T-cell (primary cell): ENCODE measurements at regions not wholly inside any gene's neighbourhood (a gene's known extent, or its start where the extent isn't known, plus 50 kb on each side); places are given as distances from the start of the nearest gene placed in this dataset.

Experiments
- ATAC-seq, 4 experiments: fragments of 200-7000 bp in 3 of 4; fragments of 150-1000 bp in 1 of 4; cut with Tn5 transposase; replicated peaks in 1 of 4; 1 replicate in 3 of 4; 2 replicates in 1 of 4; pipeline ENCODE4 v1.10.0; 2021; ENCODE audit warnings: moderate library complexity in 3 of 4, mild to moderate bottlenecking in 2 of 4, moderate number of reproducible peaks in 1 of 4
- CTCF ChIA-PET, 2 donors: fragments of 300-600 bp; sonication (Branson Sonifier 250); formaldehyde crosslinking; loops; one replicate each; lab custom pipeline; 2022; ENCODE audit warnings: antibody characterized with exemption in 2 of 2; lab: Charles Lee
- POLR2A ChIA-PET, 2 donors: fragments of 300-600 bp; sonication (Branson Sonifier 250); formaldehyde crosslinking; loops; one replicate each; lab custom pipeline; 2022; ENCODE audit warnings: antibody characterized with exemption in 2 of 2; lab: Charles Lee
- DNase-seq, 35 experiments: peaks; one replicate each; pipeline versions ENCODE4 v3.0.0 to v3.0.0-alpha.2; 2013 to 2023
- H3K27ac ChIP-seq: one replicate; pipeline ENCODE4 v1.5.1; 2013; ENCODE audit warnings: low read length
- H3K27me3 ChIP-seq, 2 experiments: replicated peaks in 1 of 2; 1 replicate in 1 of 2; 2 replicates in 1 of 2; pipeline versions ENCODE4 v1.6.1 to v1.7.0; 2013; ENCODE audit warnings: low read length in 1 of 2, mixed read lengths in 1 of 2; ENCODE audit not compliant: control insufficient read depth in 2 of 2, insufficient read depth in 2 of 2; ENCODE audit errors: extremely low read depth in 1 of 2
- H3K36me3 ChIP-seq, 2 donors: 1 replicate in 1 of 2; 2 replicates in 1 of 2; pipeline versions ENCODE4 v1.6.1 to v1.7.0; 2013; ENCODE audit warnings: low read length in 1 of 2; ENCODE audit not compliant: control insufficient read depth in 2 of 2, insufficient read depth in 1 of 2; ENCODE audit errors: extremely low read depth in 1 of 2
- H3K4me1 ChIP-seq, 2 experiments: 1 replicate in 1 of 2; 2 replicates in 1 of 2; pipeline versions ENCODE4 v1.6.1 to v1.7.0; 2013; ENCODE audit warnings: low read length in 2 of 2, mixed read lengths in 1 of 2; ENCODE audit not compliant: insufficient read depth in 2 of 2, control insufficient read depth in 1 of 2; ENCODE audit errors: extremely low read depth in 1 of 2
- H3K4me3 ChIP-seq, 2 donors: 1 replicate in 1 of 2; 2 replicates in 1 of 2; pipeline versions ENCODE4 v1.5.1 to v1.7.0; 2013; ENCODE audit warnings: mild to moderate bottlenecking in 2 of 2, low read length in 1 of 2, moderate library complexity in 1 of 2; ENCODE audit not compliant: control insufficient read depth in 1 of 2; ENCODE audit errors: extremely low read depth in 1 of 2
- H3K9me3 ChIP-seq: 2 replicates; pipeline ENCODE4 v1.7.0; 2013
- H3K27ac Mint-ChIP-seq, 2 donors: one replicate each; pipeline ENCODE4 v1.8.0; 2020 to 2021; ENCODE audit warnings: mild to moderate bottlenecking in 2 of 2, mixed read lengths in 2 of 2
- H3K27me3 Mint-ChIP-seq, 2 donors: one replicate each; pipeline ENCODE4 v1.8.0; 2021 to 2022; ENCODE audit warnings: mixed read lengths in 2 of 2
- H3K36me3 Mint-ChIP-seq: one replicate; pipeline ENCODE4 v1.8.0; 2021; ENCODE audit warnings: mixed read lengths
- H3K4me1 Mint-ChIP-seq, 3 donors: one replicate each; pipeline ENCODE4 v1.8.0; 2020 to 2022; ENCODE audit warnings: mixed read lengths in 3 of 3, mild to moderate bottlenecking in 1 of 3
- H3K4me3 Mint-ChIP-seq, 3 donors: one replicate each; pipeline ENCODE4 v1.8.0; 2020 to 2022; ENCODE audit warnings: mild to moderate bottlenecking in 3 of 3, mixed read lengths in 3 of 3, moderate library complexity in 3 of 3
- H3K9me3 Mint-ChIP-seq, 3 donors: one replicate each; pipeline ENCODE4 v1.8.0; 2020 to 2022; ENCODE audit warnings: mixed read lengths in 3 of 3
- WGBS: methylation state at CpG from one replicate; pipeline ENCODE4 v1.1.5; 2013; ENCODE audit warnings: missing lambda C conversion rate; ENCODE audit not compliant: insufficient coverage; 5-methylcytosine and 5-hydroxymethylcytosine counted together

DNA sequence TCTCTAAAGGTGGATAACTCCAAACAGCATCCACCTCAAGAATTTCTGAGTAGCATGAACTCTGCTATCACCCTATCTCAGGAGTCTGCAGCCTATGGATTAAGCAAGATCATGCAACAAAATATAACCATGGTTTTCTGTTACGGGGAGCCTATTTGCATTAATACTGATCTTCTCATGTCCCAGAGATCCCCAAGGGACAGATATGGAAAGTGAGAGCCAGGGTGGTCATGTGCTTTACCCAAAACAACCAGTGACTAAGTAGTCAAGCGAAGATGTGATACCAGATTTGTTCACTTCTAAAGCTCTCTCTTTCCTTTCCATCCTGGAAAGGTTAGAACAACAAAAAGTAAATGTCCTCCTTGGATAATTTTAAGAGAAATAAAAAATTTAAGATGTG, 125.1 kb downstream of the PRRX1 start:
- H3K27ac Mint-ChIP-seq = no peak overlapping the region
- peaks cover 2 to 4% (median 2%) of the 10 kb centered on the region in 3 donors for H3K9me3 Mint-ChIP-seq
- H3K4me3 Mint-ChIP-seq = no peak overlapping the region
- no peaks in the 10 kb centered on the region for H3K4me1 Mint-ChIP-seq
- H3K9me3 ChIP-seq = no peaks in the 10 kb centered on the region
- DNase-seq = no peak
- ChIA-PET POLR2A (no interaction called here), CTCF (no interaction called here)
- no peak overlapping the region for H3K4me3 ChIP-seq
- H3K4me1 ChIP-seq = no peaks in the 10 kb centered on the region
- ATAC-seq = no peak
- peaks cover 3 to 4% of the 10 kb centered on the region in 2 donors for H3K27me3 Mint-ChIP-seq
- H3K36me3 ChIP-seq = no peaks in the 10 kb centered on the region
- H3K27me3 ChIP-seq = peaks cover 0 to 2% of the 10 kb centered on the region in 2 experiments
- no peak overlapping the region for H3K27ac ChIP-seq
- H3K36me3 Mint-ChIP-seq = no peaks in the 10 kb centered on the region
- WGBS = no CpG with 5 or more reads among the region's 2 CpGs

GRCh38 chr1:170790175-170790574, 126.2 kb downstream of the PRRX1 start:
- H3K9me3 Mint-ChIP-seq = peaks cover 0 to 4% (median 0%) of the 10 kb centered on the region in 3 donors
- H3K4me1 Mint-ChIP-seq = no peaks in the 10 kb centered on the region
- POLR2A ChIA-PET = no interaction called here
- Histone ChIP-seq H3K27ac (no peak overlapping the region), H3K27me3 (peaks cover 0 to 2% of the 10 kb centered on the region in 2 experiments), H3K36me3 (no peaks in the 10 kb centered on the region), H3K4me3 (no peak overlapping the region), H3K9me3 (no peaks in the 10 kb centered on the region), H3K4me1 (no peaks in the 10 kb centered on the region)
- ATAC-seq (no peak), DNase-seq (no peak)
- no CpG with 5 or more reads among the region's 2 CpGs for WGBS
- CTCF ChIA-PET = interaction anchor here in 1 of 2 donors (0.8 kb wide), 1 partner anchor 9 kb away, joined by 4 read pairs; no protein-coding TSS in a partner anchor
- peaks cover 3 to 4% of the 10 kb centered on the region in 2 donors for H3K27me3 Mint-ChIP-seq
- no peak overlapping the region for H3K4me3 Mint-ChIP-seq
- no peaks in the 10 kb centered on the region for H3K36me3 Mint-ChIP-seq
- no peak overlapping the region for H3K27ac Mint-ChIP-seq

DNA sequence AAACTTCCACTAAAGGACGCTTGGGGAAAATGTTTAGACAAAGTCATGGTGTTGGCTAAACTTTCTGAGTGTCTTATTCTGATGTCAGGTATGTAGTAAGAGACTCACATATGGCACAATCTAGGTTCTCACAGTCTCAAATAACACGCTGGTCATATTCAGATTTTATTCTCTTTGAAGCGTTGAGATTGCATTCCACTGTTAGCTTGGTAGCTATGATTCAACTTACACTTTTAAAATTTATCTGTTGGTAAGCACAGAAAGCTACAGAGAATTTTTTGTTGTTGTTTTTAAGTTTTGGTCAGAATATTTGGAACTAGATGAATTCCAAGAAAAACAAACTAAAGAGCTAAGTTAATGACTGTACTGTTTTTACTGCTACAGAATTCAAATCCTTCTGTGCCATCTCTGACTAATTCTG, 126.7 kb downstream of the PRRX1 start:
- no peak overlapping the region for H3K4me3 Mint-ChIP-seq
- no peaks in the 10 kb centered on the region for H3K4me1 Mint-ChIP-seq
- Histone ChIP-seq H3K4me1 (no peaks in the 10 kb centered on the region), H3K36me3 (no peaks in the 10 kb centered on the region), H3K9me3 (no peaks in the 10 kb centered on the region), H3K27ac (no peak overlapping the region), H3K27me3 (peaks cover 0 to 2% of the 10 kb centered on the region in 2 experiments), H3K4me3 (no peak overlapping the region)
- no peak for ATAC-seq
- H3K9me3 Mint-ChIP-seq = peaks cover 0 to 4% (median 0%) of the 10 kb centered on the region in 3 donors
- peaks cover 3 to 4% of the 10 kb centered on the region in 2 donors for H3K27me3 Mint-ChIP-seq
- POLR2A ChIA-PET = no interaction called here
- no peak for DNase-seq
- no peak overlapping the region for H3K27ac Mint-ChIP-seq
- WGBS = no CpG with 5 or more reads among the region's 3 CpGs
- no peaks in the 10 kb centered on the region for H3K36me3 Mint-ChIP-seq
- CTCF ChIA-PET = interaction anchor here in 1 of 2 donors (0.8 kb wide), 1 partner anchor 10 kb away, joined by 4 read pairs; no protein-coding TSS in a partner anchor

DNA sequence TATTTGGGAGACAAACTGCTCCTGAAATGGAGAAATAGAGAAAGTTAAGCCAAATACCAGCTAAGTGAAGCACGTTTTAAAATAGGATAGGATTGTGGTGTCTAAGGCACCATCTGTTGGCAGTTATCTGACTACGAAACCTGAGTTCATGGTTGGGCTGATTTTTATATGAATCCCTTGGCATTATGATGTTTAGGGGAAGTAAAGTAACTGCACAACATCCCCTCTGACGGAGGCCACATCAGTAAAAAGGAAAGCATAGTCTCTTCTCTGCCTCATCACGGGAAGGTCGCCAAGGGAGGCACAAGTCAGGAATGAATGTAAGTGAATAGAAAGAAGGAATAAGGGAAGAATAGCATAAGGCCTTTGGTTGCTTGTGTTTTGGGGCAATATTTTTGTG, 128.0 kb downstream of the PRRX1 start:
- no peak overlapping the region for H3K4me3 Mint-ChIP-seq
- WGBS = 45% methylated on average over 1 of the region's 5 CpGs
- CTCF ChIA-PET = no interaction called here
- H3K27ac Mint-ChIP-seq = no peak overlapping the region
- H3K4me1 Mint-ChIP-seq = no peaks in the 10 kb centered on the region
- H3K36me3 Mint-ChIP-seq = no peaks in the 10 kb centered on the region
- H3K36me3 ChIP-seq = no peaks in the 10 kb centered on the region
- H3K9me3 Mint-ChIP-seq = peaks cover 0 to 4% (median 0%) of the 10 kb centered on the region in 3 donors
- no peak overlapping the region for H3K27ac ChIP-seq
- H3K9me3 ChIP-seq = no peaks in the 10 kb centered on the region
- H3K4me3 ChIP-seq = no peak overlapping the region
- no peak for DNase-seq
- H3K27me3 ChIP-seq = peaks cover 0 to 2% of the 10 kb centered on the region in 2 experiments
- H3K4me1 ChIP-seq = no peaks in the 10 kb centered on the region
- H3K27me3 Mint-ChIP-seq = peaks cover 0 to 5% of the 10 kb centered on the region in 2 donors
- POLR2A ChIA-PET = no interaction called here
- ATAC-seq = no peak

DNA sequence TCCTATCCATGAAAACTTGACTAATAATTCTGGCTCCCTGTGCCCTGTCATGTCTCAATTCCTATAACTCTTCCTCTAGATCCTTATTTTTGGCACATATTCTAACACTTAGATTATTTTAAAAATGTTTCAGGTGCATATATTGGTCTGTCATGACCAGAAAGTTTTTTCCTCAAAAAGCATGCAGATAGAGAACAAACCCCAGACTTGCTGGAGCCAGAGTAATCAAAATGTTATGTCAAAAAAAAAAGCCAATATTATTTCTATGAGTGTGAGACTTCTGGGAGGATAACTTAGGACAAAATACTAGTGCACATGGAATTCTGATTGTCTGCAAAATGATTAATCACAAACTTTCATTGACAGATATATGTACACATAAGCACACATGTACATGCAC, 135.1 kb upstream of the MROH9 start:
- Histone ChIP-seq H3K27me3 (no peaks in the 10 kb centered on the region), H3K4me3 (no peak overlapping the region), H3K9me3 (no peaks in the 10 kb centered on the region), H3K27ac (no peak overlapping the region), H3K36me3 (no peaks in the 10 kb centered on the region), H3K4me1 (no peaks in the 10 kb centered on the region)
- Mint-ChIP-seq H3K36me3 (no peaks in the 10 kb centered on the region), H3K27me3 (peaks cover 0 to 8% of the 10 kb centered on the region in 2 donors), H3K9me3 (no peaks in the 10 kb centered on the region), H3K27ac (no peak overlapping the region), H3K4me3 (no peak overlapping the region), H3K4me1 (no peaks in the 10 kb centered on the region)
- ATAC-seq (no peak), DNase-seq (no peak)
- POLR2A ChIA-PET = no interaction called here
- CTCF ChIA-PET = no interaction called here

- Histone ChIP-seq H3K27ac (no peak overlapping the region), H3K27me3 (no peaks in the 10 kb centered on the region), H3K4me3 (no peak overlapping the region), H3K4me1 (no peaks in the 10 kb centered on the region), H3K36me3 (no peaks in the 10 kb centered on the region), H3K9me3 (no peaks in the 10 kb centered on the region)
- no peak overlapping the region for H3K4me3 Mint-ChIP-seq
- peaks cover 0 to 8% of the 10 kb centered on the region in 2 donors for H3K27me3 Mint-ChIP-seq
- H3K9me3 Mint-ChIP-seq = no peaks in the 10 kb centered on the region
- CTCF ChIA-PET = no interaction called here
- ATAC-seq (no peak), DNase-seq (no peak)
- no CpG with 5 or more reads among the region's 6 CpGs for WGBS
- no peaks in the 10 kb centered on the region for H3K4me1 Mint-ChIP-seq
- POLR2A ChIA-PET = no interaction called here
- H3K27ac Mint-ChIP-seq = no peak overlapping the region
- H3K36me3 Mint-ChIP-seq = no peaks in the 10 kb centered on the region
Measured at GRCh38 chr1:170800812-170801211, 134.5 kb upstream of the MROH9 start.

- ATAC-seq (no peak), DNase-seq (no peak)
- no peaks in the 10 kb centered on the region for H3K4me1 Mint-ChIP-seq
- Histone ChIP-seq H3K27me3 (no peaks in the 10 kb centered on the region), H3K4me3 (no peak overlapping the region), H3K9me3 (no peaks in the 10 kb centered on the region), H3K36me3 (no peaks in the 10 kb centered on the region), H3K4me1 (no peaks in the 10 kb centered on the region), H3K27ac (no peak overlapping the region)
- H3K9me3 Mint-ChIP-seq = no peaks in the 10 kb centered on the region
- no CpG with 5 or more reads among the region's 1 CpG for WGBS
- no peaks in the 10 kb centered on the region for H3K36me3 Mint-ChIP-seq
- ChIA-PET POLR2A (no interaction called here), CTCF (interaction anchor here in 1 of 2 donors (0.5 kb wide), 1 partner anchor 218 kb away, joined by 4 read pairs; no protein-coding TSS in a partner anchor)
- peaks cover 0 to 5% of the 10 kb centered on the region in 2 donors for H3K27me3 Mint-ChIP-seq
- H3K27ac Mint-ChIP-seq = no peak overlapping the region
- no peak overlapping the region for H3K4me3 Mint-ChIP-seq
Measured at GRCh38 chr1:170803711-170804110, 131.6 kb upstream of the MROH9 start.
